GM21447 (cell line): ENCODE measurements at regions not wholly inside any gene's neighbourhood (a gene's known extent, or its start where the extent isn't known, plus 50 kb on each side); places are given as distances from the start of the nearest gene placed in this dataset.

Experiments
- ATAC-seq: cut with Tn5 transposase; IDR thresholded peaks from one replicate; pipeline ENCODE4 v1.9.1; 2021; ENCODE audit not compliant: unreplicated experiment

DNA sequence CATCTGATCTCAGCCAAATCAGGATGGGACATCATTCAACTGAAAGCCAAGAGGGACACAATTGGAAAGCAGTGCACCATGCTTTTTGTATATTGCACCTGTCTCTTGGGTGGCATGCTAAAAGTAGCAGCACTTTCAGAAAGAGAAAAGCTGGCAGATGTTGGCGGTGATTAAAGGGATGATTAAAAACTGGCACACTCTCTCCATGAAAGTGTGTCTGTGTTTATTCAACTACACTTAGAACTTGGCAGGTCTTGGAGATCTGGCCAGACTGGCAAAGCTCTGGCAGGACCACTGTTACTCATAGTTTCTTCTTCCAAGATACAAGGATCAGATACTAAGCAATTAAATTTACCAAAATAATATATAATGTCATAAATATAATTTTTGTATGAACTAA, 112.9 kb upstream of the ELAVL2 start:
- ATAC-seq: no peak

GRCh38 chr9:23934291-23934906, 108.4 kb upstream of the ELAVL2 start:
- ATAC-seq: no peak

- ATAC-seq: no peak
Measured at GRCh38 chr9:23933348-23933747, 107.3 kb upstream of the ELAVL2 start.

- peak; percentile 55 for ATAC-seq
Measured at GRCh38 chr9:23926368-23926767, 100.3 kb upstream of the ELAVL2 start.

DNA sequence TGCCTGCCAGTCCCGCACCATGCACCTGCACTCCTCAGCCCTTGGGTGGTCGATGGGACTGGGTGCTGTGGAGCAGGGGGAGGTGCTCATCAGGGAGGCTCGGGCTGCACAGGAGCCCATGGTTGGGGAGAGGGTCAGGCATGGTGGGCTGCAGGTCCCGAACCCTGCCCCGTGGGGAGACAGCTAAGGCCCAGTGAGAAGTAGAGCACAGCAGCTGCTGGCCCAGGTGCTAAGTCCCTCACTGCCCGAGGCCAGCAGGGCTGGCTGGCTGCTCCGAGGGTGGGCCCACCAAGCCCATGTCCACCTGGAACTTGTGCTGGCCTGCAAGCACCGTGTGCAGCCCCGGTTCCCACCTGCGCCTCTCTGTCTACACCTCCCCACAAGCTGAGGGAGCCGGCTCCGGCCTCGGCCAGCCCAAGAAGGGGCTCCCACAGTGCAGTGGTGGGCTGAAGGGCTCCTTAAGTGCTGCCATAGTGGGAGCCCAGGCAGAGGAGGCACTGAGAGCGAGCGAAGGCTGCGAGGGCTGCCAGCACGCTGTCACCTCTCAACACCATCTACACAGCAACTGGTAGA, 88.5 kb upstream of the ELAVL2 start:
- no peak for ATAC-seq

DNA sequence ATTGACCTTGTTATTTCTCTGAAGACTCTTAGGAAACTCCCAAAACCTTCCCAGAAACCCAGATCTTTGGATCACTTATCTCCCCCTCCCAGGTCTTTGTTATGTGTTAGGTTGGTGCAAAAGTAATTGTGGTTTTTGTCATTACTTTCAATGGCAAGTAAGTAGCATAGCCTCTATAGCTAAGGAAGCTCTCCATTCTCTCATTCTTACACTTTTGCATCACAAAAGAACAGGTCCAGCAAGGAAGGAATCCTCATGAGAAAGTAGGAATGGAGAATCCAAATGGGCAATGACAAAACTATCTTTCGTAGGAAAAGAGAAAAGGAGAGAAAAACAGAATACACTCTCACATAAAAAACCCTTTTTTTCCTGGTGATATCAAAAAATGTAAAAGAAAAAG, 81.3 kb upstream of the ELAVL2 start:
- no peak for ATAC-seq

DNA sequence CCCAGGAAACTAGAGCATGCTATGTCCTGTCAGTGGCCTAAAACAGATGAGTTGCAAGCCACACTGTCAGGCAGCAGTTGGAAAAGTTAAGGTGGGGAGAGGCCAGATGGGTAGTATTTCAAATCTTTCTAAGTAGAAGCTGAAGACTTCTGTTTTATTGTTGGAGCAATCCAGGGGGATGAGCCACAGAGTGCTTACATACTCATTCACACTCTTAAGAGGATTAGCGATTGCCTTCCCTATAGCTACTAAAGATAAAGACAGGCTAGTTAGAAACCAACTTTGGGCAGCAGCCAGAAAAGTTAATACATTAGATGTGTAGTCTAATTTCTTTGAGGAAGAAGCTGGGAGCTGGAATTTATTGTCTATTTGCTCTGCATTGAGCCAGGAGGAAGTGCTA, 61.7 kb upstream of the ELAVL2 start:
- no peak for ATAC-seq
